ENCODE measurements at regions not wholly inside any gene's neighbourhood (a gene's known extent, or its start where the extent isn't known, plus 50 kb on each side); places are given as distances from the start of the nearest gene placed in this dataset.

DNA sequence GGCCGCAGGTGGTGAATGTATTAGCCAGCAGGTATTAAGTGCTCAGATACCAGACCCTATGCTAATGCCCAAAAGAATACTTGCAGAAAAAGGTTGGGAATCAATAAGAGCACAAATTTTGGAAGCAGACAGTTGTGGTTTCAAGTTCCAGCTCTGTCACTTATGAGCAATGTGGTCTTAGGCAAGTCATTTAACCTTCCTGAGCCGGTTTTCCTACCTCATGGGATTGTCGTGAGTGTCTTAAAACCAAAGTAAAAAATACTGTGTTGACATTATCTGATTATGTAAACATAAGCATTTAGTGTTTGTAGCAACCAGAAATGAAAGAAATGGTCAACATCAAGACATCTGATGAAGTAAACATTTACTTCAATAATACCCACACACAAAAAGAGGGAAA, 93.0 kb upstream of the CHST9 start:
- no peak for ATAC-seq
- TF ChIP-seq GLIS3 (CRISPR knock-in tag; IDR thresholded peaks at IDR 0.05) (no peak), TOX (CRISPR knock-in tag; IDR thresholded peaks at IDR 0.05; ENCODE audit: borderline replicate concordance) (no peak), ZNF70 (CRISPR knock-in tag; IDR thresholded peaks at IDR 0.05) (no peak), ZFP3 (CRISPR knock-in tag; IDR thresholded peaks at IDR 0.05) (no peak)
- TF ChIP-seq, protein P1, sequence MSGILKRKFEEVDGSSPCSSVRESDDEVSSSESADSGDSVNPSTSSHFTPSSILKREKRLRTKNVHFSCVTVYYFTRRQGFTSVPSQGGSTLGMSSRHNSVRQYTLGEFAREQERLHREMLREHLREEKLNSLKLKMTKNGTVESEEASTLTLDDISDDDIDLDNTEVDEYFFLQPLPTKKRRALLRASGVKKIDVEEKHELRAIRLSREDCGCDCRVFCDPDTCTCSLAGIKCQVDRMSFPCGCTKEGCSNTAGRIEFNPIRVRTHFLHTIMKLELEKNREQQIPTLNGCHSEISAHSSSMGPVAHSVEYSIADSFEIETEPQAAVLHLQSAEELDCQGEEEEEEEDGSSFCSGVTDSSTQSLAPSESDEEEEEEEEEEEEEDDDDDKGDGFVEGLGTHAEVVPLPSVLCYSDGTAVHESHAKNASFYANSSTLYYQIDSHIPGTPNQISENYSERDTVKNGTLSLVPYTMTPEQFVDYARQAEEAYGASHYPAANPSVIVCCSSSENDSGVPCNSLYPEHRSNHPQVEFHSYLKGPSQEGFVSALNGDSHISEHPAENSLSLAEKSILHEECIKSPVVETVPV (CRISPR knock-in tag; IDR thresholded peaks at IDR 0.05), result no peak
- TF ChIP-seq, protein P2, sequence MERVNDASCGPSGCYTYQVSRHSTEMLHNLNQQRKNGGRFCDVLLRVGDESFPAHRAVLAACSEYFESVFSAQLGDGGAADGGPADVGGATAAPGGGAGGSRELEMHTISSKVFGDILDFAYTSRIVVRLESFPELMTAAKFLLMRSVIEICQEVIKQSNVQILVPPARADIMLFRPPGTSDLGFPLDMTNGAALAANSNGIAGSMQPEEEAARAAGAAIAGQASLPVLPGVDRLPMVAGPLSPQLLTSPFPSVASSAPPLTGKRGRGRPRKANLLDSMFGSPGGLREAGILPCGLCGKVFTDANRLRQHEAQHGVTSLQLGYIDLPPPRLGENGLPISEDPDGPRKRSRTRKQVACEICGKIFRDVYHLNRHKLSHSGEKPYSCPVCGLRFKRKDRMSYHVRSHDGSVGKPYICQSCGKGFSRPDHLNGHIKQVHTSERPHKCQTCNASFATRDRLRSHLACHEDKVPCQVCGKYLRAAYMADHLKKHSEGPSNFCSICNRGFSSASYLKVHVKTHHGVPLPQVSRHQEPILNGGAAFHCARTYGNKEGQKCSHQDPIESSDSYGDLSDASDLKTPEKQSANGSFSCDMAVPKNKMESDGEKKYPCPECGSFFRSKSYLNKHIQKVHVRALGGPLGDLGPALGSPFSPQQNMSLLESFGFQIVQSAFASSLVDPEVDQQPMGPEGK (CRISPR knock-in tag; IDR thresholded peaks at IDR 0.05; ENCODE audit: borderline replicate concordance), result no peak
- TF ChIP-seq, protein P3, sequence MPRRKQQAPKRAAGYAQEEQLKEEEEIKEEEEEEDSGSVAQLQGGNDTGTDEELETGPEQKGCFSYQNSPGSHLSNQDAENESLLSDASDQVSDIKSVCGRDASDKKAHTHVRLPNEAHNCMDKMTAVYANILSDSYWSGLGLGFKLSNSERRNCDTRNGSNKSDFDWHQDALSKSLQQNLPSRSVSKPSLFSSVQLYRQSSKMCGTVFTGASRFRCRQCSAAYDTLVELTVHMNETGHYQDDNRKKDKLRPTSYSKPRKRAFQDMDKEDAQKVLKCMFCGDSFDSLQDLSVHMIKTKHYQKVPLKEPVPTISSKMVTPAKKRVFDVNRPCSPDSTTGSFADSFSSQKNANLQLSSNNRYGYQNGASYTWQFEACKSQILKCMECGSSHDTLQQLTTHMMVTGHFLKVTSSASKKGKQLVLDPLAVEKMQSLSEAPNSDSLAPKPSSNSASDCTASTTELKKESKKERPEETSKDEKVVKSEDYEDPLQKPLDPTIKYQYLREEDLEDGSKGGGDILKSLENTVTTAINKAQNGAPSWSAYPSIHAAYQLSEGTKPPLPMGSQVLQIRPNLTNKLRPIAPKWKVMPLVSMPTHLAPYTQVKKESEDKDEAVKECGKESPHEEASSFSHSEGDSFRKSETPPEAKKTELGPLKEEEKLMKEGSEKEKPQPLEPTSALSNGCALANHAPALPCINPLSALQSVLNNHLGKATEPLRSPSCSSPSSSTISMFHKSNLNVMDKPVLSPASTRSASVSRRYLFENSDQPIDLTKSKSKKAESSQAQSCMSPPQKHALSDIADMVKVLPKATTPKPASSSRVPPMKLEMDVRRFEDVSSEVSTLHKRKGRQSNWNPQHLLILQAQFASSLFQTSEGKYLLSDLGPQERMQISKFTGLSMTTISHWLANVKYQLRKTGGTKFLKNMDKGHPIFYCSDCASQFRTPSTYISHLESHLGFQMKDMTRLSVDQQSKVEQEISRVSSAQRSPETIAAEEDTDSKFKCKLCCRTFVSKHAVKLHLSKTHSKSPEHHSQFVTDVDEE (CRISPR knock-in tag; IDR thresholded peaks at IDR 0.05), result no peak

DNA sequence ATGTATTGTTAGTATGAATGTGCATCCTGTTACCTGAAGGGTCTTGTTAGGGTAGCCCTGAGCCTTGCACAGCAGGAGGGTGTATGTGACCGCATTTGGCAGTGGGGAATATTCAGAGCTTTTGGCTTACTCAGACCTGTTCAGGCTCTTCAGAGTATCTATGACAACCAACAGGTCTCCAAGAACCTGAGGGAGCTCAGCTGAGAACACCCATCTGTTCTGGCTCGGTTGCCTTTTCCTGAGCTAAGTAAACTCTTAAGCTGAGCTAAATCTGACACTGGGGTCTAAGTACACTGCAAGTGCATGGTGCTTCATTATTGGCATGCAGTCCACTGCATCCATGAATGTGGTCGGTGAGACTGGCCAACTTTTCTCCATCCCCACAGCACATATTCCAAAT, 92.4 kb upstream of the CHST9 start:
- no peak for ATAC-seq
- TF ChIP-seq GLIS3 (CRISPR knock-in tag; IDR thresholded peaks at IDR 0.05), result no peak
- TF ChIP-seq, protein P4, sequence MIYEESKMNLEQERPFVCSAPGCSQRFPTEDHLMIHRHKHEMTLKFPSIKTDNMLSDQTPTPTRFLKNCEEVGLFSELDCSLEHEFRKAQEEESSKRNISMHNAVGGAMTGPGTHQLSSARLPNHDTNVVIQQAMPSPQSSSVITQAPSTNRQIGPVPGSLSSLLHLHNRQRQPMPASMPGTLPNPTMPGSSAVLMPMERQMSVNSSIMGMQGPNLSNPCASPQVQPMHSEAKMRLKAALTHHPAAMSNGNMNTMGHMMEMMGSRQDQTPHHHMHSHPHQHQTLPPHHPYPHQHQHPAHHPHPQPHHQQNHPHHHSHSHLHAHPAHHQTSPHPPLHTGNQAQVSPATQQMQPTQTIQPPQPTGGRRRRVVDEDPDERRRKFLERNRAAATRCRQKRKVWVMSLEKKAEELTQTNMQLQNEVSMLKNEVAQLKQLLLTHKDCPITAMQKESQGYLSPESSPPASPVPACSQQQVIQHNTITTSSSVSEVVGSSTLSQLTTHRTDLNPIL (CRISPR knock-in tag; IDR thresholded peaks at IDR 0.05; ENCODE audit: low read depth), result no peak
- TF ChIP-seq ZNF565 (CRISPR knock-in tag; conservative IDR thresholded peaks at IDR 0.05; ENCODE audit: low read depth), result no peak
- no peak for TF ChIP-seq ZNF70 (CRISPR knock-in tag; IDR thresholded peaks at IDR 0.05)
- no peak for TF ChIP-seq BACH2 (CRISPR knock-in tag; IDR thresholded peaks at IDR 0.05; ENCODE audit: borderline replicate concordance)
- no peak for TF ChIP-seq PPARA (CRISPR knock-in tag; IDR thresholded peaks at IDR 0.05; ENCODE audit: borderline replicate concordance)
- no peak for TF ChIP-seq ZC3H10 (CRISPR knock-in tag; IDR thresholded peaks at IDR 0.05)
- no peak for TF ChIP-seq ESRRG (CRISPR knock-in tag; IDR thresholded peaks at IDR 0.05)
- no peak for TF ChIP-seq OSR1 (CRISPR knock-in tag; IDR thresholded peaks at IDR 0.05)
- no peak for TF ChIP-seq SNAI2 (CRISPR knock-in tag; IDR thresholded peaks at IDR 0.05)
- TF ChIP-seq, protein P5, sequence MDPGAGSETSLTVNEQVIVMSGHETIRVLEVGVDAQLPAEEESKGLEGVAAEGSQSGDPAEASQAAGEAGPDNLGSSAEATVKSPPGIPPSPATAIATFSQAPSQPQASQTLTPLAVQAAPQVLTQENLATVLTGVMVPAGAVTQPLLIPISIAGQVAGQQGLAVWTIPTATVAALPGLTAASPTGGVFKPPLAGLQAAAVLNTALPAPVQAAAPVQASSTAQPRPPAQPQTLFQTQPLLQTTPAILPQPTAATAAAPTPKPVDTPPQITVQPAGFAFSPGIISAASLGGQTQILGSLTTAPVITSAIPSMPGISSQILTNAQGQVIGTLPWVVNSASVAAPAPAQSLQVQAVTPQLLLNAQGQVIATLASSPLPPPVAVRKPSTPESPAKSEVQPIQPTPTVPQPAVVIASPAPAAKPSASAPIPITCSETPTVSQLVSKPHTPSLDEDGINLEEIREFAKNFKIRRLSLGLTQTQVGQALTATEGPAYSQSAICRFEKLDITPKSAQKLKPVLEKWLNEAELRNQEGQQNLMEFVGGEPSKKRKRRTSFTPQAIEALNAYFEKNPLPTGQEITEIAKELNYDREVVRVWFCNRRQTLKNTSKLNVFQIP (CRISPR knock-in tag; IDR thresholded peaks at IDR 0.05; ENCODE audit: borderline replicate concordance, low read depth), result no peak
- TF ChIP-seq, protein P3 (CRISPR knock-in tag; IDR thresholded peaks at IDR 0.05), result no peak
- TF ChIP-seq RARB (CRISPR knock-in tag; IDR thresholded peaks at IDR 0.05), result no peak
- TF ChIP-seq ARNTL (CRISPR knock-in tag; IDR thresholded peaks at IDR 0.05; ENCODE audit: borderline replicate concordance, low read depth), result no peak

DNA sequence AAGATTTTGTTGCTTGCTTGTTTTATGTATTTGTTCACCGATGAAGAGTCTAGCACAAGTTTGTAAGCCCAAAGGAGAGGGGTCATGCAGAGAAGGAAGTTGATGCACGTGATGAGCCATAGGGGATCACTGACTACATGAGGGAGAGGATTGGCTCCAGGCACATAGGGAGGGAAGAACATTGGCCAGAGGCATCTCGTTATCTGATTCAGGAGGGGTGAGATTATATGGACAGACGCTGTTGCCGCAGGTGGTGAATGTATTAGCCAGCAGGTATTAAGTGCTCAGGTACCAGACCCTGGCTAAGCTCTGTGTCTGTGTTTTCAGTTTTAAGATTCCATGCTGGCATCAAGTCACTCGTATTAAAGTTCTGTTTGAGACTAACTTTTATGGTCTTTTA, 91.8 kb upstream of the CHST9 start:
- no peak for ATAC-seq
- TF ChIP-seq, protein P4 (CRISPR knock-in tag; IDR thresholded peaks at IDR 0.05; ENCODE audit: low read depth), result no peak
- TF ChIP-seq ZC3H10 (CRISPR knock-in tag; IDR thresholded peaks at IDR 0.05) (no peak), PPARA (CRISPR knock-in tag; IDR thresholded peaks at IDR 0.05; ENCODE audit: borderline replicate concordance) (no peak), ISL1 (CRISPR knock-in tag; IDR thresholded peaks at IDR 0.05) (no peak)
- TF ChIP-seq, protein P1 (CRISPR knock-in tag; IDR thresholded peaks at IDR 0.05), result no peak
